ENCODE measurements at regions not wholly inside any gene's neighbourhood (a gene's known extent, or its start where the extent isn't known, plus 50 kb on each side); places are given as distances from the start of the nearest gene placed in this dataset.

DNA sequence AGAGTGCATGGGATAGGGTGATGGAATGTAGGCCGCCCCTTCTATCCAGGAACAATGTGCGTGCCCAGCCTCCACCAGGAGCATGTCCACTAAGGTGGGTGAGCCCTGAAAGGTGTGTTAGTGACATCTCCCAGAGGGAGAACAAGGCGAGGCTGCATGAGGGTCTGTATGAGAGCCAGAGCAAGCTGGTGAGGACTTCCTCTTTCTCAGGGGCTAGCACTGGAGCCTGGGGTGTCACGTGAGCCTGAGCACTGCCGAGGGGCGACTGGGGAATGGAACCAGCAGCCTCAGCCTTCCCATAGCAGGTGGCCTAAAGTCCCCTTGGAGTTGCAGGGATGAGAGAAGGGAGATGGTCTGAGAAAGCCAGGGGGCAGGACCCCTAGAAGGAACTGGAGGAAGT lies 156.3 kb upstream of the COBL start:
- H3K4me3 ChIP-seq (ENCODE audit: low read depth, low read length): no peak overlapping the region
- TF ChIP-seq, protein P1, sequence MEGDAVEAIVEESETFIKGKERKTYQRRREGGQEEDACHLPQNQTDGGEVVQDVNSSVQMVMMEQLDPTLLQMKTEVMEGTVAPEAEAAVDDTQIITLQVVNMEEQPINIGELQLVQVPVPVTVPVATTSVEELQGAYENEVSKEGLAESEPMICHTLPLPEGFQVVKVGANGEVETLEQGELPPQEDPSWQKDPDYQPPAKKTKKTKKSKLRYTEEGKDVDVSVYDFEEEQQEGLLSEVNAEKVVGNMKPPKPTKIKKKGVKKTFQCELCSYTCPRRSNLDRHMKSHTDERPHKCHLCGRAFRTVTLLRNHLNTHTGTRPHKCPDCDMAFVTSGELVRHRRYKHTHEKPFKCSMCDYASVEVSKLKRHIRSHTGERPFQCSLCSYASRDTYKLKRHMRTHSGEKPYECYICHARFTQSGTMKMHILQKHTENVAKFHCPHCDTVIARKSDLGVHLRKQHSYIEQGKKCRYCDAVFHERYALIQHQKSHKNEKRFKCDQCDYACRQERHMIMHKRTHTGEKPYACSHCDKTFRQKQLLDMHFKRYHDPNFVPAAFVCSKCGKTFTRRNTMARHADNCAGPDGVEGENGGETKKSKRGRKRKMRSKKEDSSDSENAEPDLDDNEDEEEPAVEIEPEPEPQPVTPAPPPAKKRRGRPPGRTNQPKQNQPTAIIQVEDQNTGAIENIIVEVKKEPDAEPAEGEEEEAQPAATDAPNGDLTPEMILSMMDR (IDR thresholded peaks at IDR 0.05; ENCODE audit: borderline replicate concordance, insufficient read depth, low read depth, low read length): no peak

DNA sequence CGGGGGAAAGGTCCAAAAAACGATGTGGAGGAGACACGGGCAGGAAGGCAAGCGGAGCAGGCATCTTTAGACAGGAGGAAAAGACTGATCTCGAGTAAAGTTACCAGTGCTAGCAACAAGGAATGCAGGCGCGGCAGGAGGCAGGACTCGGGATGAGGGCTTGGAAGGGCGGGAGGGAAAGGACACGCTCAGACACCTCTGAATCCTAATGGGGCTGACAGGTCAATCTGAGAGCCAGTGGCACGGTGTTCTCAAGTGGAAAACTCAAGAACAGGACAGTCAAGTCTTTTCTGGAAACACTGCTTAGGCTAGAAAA lies 155.3 kb upstream of the COBL start:
- H3K4me3 ChIP-seq (ENCODE audit: low read depth, low read length): no peak overlapping the region
- TF ChIP-seq, protein P1 (IDR thresholded peaks at IDR 0.05; ENCODE audit: borderline replicate concordance, insufficient read depth, low read depth, low read length): no peak

DNA sequence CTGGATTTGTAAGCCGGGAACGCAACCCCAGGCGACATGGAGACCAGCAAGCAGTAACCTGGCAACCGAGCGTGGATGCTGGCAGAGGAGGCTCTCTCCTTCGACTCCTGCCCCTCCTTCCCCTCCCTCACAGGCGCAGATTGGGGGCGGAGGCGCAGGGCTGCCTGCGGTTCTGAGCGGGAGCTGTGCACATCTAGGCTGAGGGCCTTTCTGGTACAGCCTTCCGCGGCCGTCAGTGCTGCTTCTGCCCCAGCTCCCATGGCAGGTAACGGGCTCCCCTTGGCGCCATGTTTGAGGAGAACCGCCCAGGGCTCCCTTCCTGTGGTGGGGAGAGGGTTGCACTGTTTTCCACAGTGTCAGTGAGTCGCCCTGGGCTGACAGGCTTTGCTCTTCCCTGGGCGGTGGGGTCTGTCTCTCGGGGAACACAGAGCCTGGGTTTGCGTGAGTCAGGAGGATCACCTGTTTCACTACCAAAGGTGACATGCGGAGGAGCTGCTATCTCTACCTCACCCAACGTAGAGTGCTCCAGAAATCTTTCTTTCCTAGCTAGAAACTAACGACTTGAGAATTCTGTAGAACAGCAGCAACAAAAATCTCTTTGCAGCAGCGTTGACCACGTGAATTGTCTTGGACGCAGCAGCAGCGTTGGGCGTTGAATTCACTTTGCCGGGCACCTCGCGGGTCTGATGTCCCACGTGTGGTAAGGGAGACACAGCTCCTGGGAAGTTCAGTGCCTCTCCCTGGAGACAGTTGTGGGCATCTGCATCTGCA lies 154.8 kb upstream of the COBL start:
- H3K4me3 ChIP-seq (ENCODE audit: low read depth, low read length): no peak overlapping the region
- TF ChIP-seq, protein P1 (IDR thresholded peaks at IDR 0.05; ENCODE audit: borderline replicate concordance, insufficient read depth, low read depth, low read length): no peak

DNA sequence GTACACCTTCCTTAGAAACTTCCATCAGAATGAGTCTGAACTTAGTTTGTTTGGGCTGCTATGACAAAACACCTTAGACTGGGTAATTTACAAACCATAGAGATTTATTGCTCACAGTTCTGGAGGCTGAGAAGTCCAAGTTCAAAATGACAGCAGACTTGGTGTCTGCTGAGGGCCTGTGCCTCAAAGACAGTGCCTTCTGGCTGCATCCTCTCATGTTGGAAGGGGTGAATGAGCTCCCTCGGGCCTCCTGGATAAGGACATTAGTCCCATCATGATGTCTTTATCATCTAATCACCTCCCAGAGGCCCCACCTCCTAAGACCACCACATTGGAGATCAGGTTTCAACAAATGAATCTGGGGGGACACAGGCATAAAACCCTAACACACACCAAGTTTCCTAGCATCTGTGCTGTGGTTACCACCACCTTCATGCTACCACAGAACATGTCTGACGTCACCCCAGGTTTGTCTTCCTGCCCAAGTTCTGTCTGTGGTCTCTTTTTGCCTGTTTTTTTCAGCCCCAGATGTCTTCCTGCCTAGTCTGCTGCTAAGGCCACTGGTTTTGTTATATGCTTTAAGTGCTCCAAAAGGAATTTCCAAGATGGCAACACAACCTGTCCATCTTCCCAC lies 150.9 kb upstream of the COBL start:
- TF ChIP-seq, protein P1 (IDR thresholded peaks at IDR 0.05; ENCODE audit: borderline replicate concordance, insufficient read depth, low read depth, low read length): no peak
- H3K4me3 ChIP-seq (ENCODE audit: low read depth, low read length): no peak overlapping the region

DNA sequence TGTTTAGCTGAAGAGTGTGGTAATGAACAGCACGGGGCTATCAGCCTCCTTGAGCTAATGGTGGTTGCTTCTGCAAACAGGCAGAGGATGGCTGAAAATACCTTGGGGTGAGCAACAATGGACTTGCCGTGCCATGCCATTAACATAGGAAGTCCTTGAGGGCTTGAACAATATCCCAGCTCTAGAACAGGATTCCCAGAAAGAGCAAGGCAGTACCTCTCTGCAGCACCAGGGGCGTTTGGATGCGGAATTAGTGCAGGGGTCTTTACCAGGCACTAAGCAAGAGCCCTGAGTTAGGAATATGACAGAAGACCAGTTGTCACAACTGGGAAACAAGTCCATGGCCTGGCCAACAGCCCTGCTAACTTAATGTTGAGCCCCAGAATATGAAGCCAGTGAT lies 143.2 kb upstream of the COBL start:
- TF ChIP-seq, protein P1 (IDR thresholded peaks at IDR 0.05; ENCODE audit: borderline replicate concordance, insufficient read depth, low read depth, low read length): no peak
- H3K4me3 ChIP-seq (ENCODE audit: low read depth, low read length): no peak overlapping the region

DNA sequence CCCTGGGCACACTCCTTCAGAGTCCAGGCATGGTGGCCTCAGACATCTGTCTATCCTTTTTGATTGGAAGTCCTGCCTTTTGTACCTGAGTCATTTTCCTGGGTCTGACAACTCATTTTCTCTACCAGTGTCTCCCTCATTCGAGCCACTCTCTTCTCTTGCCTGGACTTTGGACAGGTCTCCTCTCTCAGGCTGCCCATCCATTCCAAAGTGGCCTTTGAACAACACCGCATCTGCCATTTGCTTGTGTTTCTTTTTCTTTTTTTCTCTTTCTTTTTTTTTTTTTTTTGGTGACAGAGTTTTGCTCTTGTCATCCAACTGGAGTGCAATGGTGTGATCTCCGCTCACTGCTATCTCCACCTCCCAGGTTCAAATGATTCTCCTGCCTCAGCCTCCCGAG lies 142.1 kb upstream of the COBL start:
- TF ChIP-seq, protein P1 (IDR thresholded peaks at IDR 0.05; ENCODE audit: borderline replicate concordance, insufficient read depth, low read depth, low read length): no peak
- H3K4me3 ChIP-seq (ENCODE audit: low read depth, low read length): no peak overlapping the region

DNA sequence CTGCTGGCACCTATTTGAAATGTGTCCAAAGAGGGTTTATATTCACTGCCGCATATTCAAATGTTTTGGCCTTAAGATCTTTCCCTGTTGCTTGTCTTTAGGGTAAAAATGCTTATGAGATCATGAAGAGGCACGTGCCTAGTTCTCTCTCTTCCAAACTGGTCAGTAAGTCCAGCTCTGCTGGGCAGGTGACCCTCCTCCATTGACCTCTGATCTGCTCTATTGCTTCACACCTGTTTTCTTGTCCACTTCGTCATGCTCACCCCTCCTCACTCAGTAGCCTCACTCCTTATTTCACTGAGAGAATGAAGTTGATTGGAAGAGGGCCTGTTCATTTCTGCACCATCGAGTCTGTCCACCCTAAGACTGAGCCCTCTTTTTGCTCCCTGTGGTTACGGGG lies 140.5 kb upstream of the COBL start:
- H3K4me3 ChIP-seq (ENCODE audit: low read depth, low read length): no peak overlapping the region
- TF ChIP-seq, protein P1 (IDR thresholded peaks at IDR 0.05; ENCODE audit: borderline replicate concordance, insufficient read depth, low read depth, low read length): no peak
